WERI-Rb-1 (cell line): ENCODE measurements at regions not wholly inside any gene's neighbourhood (a gene's known extent, or its start where the extent isn't known, plus 50 kb on each side); places are given as distances from the start of the nearest gene placed in this dataset.
"Not testable (repeated sequence)": the region's sequence is repeated elsewhere in the genome, so short reads cannot be mapped to it uniquely, and the experiment has no call there.

Experiments used
- DNase-seq: peaks from one replicate; pipeline ENCODE4 v3.0.0-alpha.2; 2020
- H3K27ac ChIP-seq: fragments of 250-450 bp; sonication (Bioruptor Pico); 2 replicates; pipeline ENCODE4 v1.5.1; 2020; ENCODE audit warnings: mild to moderate bottlenecking, moderate library complexity
- H3K27me3 ChIP-seq: fragments of 250-450 bp; sonication (Bioruptor Pico); 2 replicates; pipeline ENCODE4 v1.5.1; 2021; ENCODE audit warnings: mild to moderate bottlenecking, low read depth, moderate library complexity; ENCODE audit not compliant: insufficient read depth, severe bottlenecking
- H3K36me3 ChIP-seq: fragments of 250-450 bp; sonication (Bioruptor Pico); 2 replicates; pipeline ENCODE4 v1.5.1; 2020; ENCODE audit warnings: mild to moderate bottlenecking, moderate library complexity
- H3K4me3 ChIP-seq: 2 replicates; pipeline ENCODE4 v1.5.1; 2011; ENCODE audit warnings: low read depth, mild to moderate bottlenecking, control low read depth, low read length
- H3K9me3 ChIP-seq: fragments of 250-450 bp; sonication (Bioruptor Pico); 2 replicates; pipeline ENCODE4 v1.5.1; 2021; ENCODE audit warnings: mild to moderate bottlenecking, moderate library complexity; ENCODE audit not compliant: severe bottlenecking
- TF ChIP-seq, protein P1 (sequence below): IDR thresholded peaks from 2 replicates; pipeline ENCODE4 v1.5.1; 2011; ENCODE audit warnings: low read depth, mild to moderate bottlenecking, control low read depth, inconsistent platforms, low read length

DNA sequence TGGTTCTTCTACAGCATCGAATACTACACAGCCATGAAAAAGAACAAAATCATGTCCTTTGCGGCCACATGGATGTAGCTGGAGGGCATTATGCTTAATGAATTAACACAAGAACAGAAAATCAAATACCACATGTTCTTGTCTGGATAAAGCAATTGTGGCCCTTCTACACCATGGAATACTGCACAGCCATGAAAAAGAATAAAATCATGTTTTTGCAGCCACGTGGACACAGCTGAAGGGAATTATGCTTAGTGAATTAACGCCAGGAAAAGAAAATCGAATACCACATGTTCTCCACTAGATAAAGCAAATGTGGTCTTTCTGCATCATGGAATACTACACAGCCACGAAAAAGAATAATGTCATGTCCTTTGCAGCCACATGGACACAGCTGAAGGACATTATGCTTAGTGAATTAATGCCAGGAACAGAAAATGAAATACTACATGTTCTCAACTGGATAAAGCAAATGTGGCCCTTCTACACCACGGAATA lies 361.8 kb upstream of the PLGLB2 start:
- H3K27ac ChIP-seq, H3K27me3 ChIP-seq, H3K36me3 ChIP-seq, H3K9me3 ChIP-seq, DNase-seq, H3K4me3 ChIP-seq: not testable (repeated sequence)

DNA sequence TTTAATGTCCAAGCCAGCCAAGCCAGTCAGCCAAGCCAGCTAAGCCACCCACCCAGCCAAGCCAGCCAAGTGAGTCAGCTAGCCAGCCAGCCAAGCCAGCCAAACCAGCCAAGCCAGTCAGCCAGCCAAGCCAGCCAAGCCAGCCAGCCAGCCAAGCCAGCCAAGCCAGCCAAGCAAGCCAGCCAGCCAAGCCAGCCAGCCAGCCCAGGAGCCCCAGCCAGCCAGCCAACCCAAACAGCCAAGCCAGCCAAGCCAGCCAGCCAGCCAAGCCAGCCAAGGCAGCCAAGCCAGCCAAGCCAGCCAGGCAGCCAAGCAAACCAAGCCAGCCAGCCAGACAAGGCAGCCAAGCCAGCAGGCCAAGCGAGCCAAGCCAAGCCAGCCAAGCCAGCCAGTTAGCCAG lies 352.1 kb upstream of the PLGLB2 start:
- not testable (repeated sequence) for H3K9me3 ChIP-seq, H3K27me3 ChIP-seq, DNase-seq, H3K27ac ChIP-seq, H3K4me3 ChIP-seq, H3K36me3 ChIP-seq

GRCh38 chr2:87396551-87397265 lies 351.2 kb upstream of the PLGLB2 start:
- not testable (repeated sequence) for H3K9me3 ChIP-seq, H3K27me3 ChIP-seq, H3K36me3 ChIP-seq, H3K27ac ChIP-seq, DNase-seq, H3K4me3 ChIP-seq

DNA sequence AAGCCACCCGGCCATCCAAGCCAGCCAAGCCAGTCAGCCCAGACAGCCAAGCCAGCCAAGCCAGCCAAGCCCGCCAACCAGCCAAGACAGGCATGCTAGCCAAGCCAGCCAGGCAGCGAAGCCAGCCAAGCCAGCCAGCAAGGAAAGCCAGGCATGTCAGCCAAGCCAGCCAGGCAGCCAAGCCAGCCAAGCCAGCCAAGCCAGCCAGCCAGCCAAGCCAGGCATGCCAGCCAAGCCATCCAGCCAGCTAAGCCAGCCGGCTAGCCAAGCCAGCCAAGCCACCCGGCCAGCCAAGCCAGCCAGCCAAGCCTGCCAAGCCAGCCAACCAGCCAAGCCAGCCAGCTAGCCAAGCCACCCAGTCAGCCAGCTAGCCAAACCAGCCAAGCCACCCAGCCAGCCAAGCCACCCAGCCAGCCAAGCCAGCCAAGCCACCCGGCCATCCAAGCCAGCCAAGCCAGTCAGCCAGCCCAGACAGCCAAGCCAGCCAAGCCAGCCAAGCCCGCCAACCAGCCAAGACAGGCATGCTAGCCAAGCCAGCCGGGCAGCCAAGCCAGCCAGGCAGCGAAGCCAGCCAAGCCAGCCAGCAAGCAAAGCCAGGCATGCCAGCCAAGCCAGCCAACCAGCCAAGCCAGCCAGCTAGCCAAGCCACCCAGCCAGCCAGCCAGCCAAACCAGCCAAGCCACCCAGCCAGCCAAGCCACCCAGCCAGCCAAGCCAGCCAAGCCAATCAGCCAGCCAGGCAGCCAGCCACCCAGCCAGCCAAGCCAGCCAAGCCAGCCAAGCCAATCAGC lies 350.4 kb upstream of the PLGLB2 start:
- not testable (repeated sequence) for H3K9me3 ChIP-seq, DNase-seq, H3K36me3 ChIP-seq, H3K27me3 ChIP-seq, H3K4me3 ChIP-seq, H3K27ac ChIP-seq

DNA sequence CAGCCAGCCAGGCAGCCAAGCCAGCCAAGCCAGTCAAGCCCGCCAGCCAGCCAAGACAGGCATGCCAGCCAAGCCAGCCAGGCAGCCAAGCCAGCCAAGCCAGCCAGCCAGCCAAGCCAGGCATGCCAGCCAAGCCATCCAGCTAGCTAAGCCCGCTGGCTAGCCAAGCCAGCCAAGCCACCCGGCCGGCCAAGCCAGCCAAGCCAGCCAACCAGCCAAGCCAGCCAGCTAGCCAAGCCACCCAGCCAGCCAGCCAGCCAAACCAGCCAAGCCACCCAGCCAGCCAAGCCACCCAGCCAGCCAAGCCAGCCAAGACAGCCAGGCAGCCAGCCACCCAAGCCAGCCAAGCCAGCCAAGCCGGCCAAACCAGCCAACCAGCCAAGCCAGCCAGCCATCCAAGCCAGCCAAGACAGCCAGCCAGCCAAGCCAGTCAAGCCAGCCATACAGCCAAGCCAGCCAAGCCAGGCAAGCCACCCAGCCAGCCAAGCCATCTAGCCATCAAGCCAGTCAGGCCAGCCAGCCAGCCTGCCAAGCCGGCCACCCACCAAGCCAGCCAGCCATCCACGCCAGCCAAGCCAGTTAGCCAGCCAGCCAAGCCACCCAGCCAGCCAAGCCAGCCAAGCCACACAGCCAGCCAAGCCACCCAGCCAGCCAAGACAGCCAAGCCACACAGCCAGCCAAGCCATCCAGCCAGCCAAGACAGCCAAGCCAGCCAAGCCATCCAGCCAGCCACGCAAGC lies 349.2 kb upstream of the PLGLB2 start:
- not testable (repeated sequence) for H3K9me3 ChIP-seq, H3K4me3 ChIP-seq, H3K27ac ChIP-seq, DNase-seq, H3K27me3 ChIP-seq, H3K36me3 ChIP-seq

DNA sequence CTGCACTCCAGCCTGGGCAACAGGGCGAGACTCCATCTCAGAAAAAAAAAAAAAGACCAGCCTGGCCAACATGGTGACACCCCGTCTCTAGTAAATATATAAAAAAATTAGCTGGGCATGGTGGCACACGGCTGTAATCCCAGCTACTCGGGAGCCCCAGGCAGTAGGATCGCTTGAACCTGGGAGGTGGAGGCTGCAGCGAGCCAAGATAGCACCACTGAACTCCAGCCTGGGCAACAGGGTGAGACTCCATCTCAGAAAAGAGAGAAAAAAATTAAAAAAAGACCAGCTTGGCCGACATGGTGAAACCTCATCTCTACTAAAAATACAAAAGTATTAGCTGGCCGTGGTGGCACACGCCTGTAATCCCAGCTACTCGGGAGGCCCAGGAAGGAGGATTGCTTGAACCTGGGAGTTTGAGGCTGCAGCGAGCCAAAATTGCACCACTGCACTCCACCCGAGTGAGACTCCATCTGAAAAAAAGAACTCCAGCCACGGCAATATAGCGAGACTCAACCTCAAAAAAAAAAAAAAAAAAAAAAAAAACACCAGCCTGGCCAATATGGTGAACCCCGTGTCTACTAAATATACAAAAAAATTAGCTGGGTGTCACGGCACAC lies 346.1 kb upstream of the PLGLB2 start:
- DNase-seq: no peak
- H3K36me3 ChIP-seq: no peaks in the 10 kb centered on the region
- no peak overlapping the region for H3K4me3 ChIP-seq
- H3K9me3 ChIP-seq: no peaks in the 10 kb centered on the region
- H3K27ac ChIP-seq: no peak overlapping the region
- H3K27me3 ChIP-seq: no peaks in the 10 kb centered on the region
- TF ChIP-seq, protein P1, sequence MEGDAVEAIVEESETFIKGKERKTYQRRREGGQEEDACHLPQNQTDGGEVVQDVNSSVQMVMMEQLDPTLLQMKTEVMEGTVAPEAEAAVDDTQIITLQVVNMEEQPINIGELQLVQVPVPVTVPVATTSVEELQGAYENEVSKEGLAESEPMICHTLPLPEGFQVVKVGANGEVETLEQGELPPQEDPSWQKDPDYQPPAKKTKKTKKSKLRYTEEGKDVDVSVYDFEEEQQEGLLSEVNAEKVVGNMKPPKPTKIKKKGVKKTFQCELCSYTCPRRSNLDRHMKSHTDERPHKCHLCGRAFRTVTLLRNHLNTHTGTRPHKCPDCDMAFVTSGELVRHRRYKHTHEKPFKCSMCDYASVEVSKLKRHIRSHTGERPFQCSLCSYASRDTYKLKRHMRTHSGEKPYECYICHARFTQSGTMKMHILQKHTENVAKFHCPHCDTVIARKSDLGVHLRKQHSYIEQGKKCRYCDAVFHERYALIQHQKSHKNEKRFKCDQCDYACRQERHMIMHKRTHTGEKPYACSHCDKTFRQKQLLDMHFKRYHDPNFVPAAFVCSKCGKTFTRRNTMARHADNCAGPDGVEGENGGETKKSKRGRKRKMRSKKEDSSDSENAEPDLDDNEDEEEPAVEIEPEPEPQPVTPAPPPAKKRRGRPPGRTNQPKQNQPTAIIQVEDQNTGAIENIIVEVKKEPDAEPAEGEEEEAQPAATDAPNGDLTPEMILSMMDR: no peak

GRCh38 chr2:87403893-87404175 lies 344.1 kb upstream of the PLGLB2 start:
- no peak for DNase-seq
- Histone ChIP-seq H3K9me3 (no peaks in the 10 kb centered on the region), H3K27me3 (no peaks in the 10 kb centered on the region), H3K27ac (no peak overlapping the region), H3K36me3 (no peaks in the 10 kb centered on the region), H3K4me3 (no peak overlapping the region)
- TF ChIP-seq, protein P1: no peak

- H3K36me3 ChIP-seq, H3K9me3 ChIP-seq, H3K27ac ChIP-seq, H3K4me3 ChIP-seq, H3K27me3 ChIP-seq, DNase-seq: not testable (repeated sequence)
Measured at GRCh38 chr2:87404411-87405255, 343.3 kb upstream of the PLGLB2 start.

GRCh38 chr2:87405531-87406216 lies 342.2 kb upstream of the PLGLB2 start:
- H3K36me3 ChIP-seq, H3K27ac ChIP-seq, H3K4me3 ChIP-seq, DNase-seq, H3K9me3 ChIP-seq, H3K27me3 ChIP-seq: not testable (repeated sequence)

DNA sequence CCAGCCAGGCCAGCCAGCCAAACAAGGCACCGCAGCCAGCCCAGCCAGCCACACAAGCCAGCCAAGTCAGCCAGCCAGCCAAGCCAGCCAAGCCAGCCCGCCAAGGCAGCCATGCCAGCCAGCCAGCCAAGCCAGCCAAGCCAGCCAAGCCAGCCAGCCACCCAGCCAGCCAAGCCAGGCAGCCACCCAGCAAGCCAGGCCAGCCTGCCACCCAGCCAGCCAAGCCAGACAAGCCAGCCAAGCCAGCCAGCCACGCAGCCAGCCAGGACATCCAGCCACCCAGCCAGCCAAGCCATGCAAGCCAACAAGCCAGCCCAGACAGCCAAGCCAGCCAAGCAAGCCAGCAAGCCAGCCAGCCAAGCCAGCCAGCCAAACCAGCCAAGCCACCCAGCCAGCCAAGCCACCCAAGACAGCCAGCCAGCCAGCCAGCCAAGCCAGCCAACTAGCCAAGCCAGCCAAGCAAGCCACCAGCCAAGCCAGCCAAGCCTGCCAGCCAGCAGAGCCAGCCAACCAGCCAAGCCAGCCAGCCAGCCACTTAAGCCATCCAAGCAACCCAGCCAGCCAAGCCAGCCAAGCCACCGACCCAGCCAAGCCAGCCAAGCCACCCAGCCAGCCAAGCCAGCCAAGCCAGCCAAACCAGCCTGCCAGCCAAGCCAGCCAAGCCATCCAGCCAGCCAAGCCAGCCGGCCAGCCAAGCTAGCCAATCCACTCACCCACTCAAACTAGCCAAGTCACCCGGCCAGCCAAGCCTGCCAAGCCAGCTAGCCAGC lies 341.3 kb upstream of the PLGLB2 start:
- H3K27me3 ChIP-seq, DNase-seq, H3K27ac ChIP-seq, H3K36me3 ChIP-seq, H3K9me3 ChIP-seq, H3K4me3 ChIP-seq: not testable (repeated sequence)
